ENCODE measurements at regions not wholly inside any gene's neighbourhood (a gene's known extent, or its start where the extent isn't known, plus 50 kb on each side); places are given as distances from the start of the nearest gene placed in this dataset.
"Not testable (repeated sequence)": the region's sequence is repeated elsewhere in the genome, so short reads cannot be mapped to it uniquely, and the experiment has no call there.

DNA sequence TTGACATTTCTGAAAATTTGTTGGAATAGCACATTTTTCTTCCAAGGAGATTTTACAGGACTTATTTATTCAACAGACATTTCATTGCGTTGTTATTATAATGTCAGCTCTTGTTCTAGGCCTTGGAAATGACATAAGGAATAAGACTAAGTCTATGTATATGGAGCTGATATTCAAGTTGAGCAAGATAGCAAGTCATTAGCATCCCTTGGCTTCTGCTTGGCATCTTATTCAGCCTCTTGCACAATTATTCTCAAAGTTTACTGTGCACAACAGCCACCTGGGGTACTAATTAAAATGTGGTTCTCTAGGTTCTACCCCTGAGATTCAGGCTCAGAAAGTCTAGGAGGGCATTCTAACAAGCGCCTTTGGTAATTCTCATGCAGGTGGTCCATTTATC is 304.8 kb upstream of the DDI1 start:
- no peak for DNase-seq (ENCODE audit: low read depth)

DNA sequence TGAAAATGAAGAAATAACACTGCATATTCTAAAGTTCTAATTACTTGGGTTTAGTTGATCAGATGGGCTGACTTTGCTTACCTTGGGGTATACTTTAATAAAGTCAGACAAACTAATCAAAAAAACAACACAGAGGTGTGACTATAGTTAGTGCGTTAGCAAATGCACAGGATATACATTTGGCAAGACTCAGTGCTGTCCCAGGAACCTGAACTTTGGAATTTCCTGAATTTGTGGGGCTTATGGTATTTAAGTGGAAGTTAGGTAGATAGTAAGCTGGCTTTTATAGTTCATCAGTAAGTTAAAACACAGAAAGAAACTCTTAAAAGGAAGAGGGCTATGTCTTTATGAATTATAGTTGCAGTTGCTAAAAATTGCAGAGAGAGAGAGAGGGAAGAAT is 302.6 kb upstream of the DDI1 start:
- DNase-seq (ENCODE audit: low read depth), result no peak

DNA sequence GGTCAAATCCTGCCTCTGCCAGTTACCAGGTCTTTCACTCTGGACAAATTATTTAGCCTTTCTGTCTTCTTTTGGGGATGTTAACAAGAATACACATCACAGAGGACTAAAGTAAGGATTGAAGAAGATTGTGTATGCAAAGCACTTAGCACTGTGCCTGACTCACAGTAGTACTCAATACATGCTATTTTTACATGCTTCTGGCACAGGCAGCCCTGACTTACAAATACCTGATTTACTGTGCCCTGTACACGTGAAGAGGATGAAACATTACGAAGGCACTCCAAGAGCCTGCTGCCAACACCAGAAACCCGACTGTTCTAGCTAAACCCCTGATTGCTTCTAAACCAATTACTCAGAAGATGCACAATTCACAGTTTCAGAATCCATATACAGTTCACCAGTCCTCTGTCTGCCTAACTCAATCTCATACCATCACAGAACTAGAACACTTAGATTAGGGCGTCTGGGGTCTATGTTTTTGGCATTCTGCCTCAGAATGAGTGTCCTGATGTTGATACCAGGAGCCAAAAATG is 300.9 kb upstream of the DDI1 start:
- DNase-seq (ENCODE audit: low read depth), result no peak

- no peak for DNase-seq (ENCODE audit: low read depth)
Observed at GRCh38 chr11:103736315-103737036, 300.0 kb upstream of the DDI1 start.

DNA sequence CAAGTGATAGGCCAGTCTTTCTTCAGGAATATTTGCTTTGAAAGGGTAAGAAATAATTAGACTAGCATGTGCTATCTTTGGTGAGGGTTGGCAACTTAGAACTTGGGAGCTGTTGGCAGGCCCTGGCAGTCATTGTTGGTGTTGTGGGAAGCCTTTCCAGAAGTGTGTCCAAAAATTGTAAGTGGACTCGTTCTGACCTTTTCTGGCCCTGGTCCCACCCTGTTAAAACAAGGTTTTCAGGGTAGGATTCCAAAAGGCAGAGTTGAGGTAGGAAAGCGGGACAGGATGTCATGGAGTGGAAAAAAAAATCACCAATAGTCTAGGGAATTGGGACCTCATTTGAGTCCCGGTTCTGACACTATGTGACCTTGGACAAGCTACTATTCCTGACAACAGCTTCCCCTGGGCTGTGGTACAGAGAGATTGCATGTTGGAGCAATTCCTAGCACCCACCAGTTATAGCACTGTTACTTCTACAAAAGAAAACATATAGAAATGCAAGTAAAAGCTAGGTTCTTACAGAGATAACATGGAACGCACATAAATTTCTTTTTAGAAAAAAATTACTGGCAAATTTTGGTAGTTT is 299.3 kb upstream of the DDI1 start:
- DNase-seq (ENCODE audit: low read depth), result no peak

- no peak for DNase-seq (ENCODE audit: low read depth)
Observed at GRCh38 chr11:103737747-103738146, 298.7 kb upstream of the DDI1 start.

DNA sequence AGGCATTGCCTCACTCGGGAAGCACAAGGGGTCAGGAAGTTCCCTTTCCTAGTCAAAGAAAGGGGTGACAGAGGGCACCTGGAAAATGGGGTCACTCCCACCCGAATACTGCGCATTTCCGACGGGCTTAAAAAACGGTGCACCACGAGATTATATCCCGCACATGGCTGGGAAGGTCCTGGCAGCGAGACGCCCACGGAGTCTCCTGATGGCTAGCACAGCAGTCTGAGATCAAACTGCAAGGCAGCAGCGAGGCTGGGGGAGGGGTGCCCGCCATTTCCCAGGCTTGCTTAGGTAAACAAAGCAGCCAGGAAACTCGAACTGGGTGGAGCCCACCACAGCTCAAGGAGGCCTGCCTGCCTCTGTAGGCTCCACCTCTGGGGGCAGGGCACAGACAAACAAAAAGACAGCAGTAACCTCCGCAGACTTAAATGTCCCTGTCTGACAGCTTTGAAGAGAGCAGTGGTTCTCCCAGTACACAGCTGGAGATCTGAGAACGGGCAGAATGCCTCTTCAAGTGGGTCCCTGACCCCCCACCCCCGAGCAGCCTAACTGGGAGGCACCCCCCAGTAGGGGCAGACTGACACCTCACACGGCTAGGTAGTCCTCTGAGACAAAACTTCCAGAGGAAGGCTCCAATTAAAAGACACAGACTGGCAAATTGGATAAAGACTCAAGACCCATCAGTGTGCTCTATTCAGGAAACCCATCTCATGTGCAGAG is 297.2 kb upstream of the DDI1 start:
- not testable (repeated sequence) for DNase-seq (ENCODE audit: low read depth)

DNA sequence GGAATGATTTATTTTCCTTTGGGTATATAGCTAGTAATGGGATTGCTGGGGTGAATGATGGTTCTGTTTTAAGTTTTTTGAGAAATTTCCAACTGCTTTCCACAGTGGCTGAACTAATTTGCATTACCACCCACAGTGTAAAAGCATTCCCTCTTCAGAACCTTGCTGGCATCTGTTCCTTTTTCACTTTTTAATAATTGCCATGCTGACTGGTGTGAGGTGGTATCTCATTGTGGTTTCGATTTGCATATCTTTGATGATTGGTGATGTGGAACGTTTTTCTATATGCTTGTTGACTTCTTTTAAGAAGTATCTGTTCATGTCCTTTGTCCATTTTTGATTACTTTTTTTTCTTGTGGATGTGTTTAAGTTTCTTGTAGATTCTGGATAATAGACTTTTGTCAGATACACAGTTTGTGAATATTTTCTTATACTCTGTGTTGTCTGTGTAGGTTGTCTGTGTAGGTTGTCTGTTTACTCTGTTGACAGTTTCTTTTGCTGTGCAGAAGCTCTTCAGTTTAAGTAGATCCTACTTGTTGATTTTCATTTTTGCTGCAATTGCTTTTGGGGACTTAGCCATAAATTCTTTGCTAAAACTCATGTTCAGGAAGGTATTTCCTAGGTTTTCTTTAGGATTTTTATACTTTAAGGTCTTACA is 291.8 kb upstream of the DDI1 start:
- DNase-seq (ENCODE audit: low read depth), result no peak

GRCh38 chr11:103749158-103749557 is 287.3 kb upstream of the DDI1 start:
- DNase-seq (ENCODE audit: low read depth), result no peak

GRCh38 chr11:103768816-103769215 is 267.6 kb upstream of the DDI1 start:
- DNase-seq (ENCODE audit: low read depth), result no peak

DNA sequence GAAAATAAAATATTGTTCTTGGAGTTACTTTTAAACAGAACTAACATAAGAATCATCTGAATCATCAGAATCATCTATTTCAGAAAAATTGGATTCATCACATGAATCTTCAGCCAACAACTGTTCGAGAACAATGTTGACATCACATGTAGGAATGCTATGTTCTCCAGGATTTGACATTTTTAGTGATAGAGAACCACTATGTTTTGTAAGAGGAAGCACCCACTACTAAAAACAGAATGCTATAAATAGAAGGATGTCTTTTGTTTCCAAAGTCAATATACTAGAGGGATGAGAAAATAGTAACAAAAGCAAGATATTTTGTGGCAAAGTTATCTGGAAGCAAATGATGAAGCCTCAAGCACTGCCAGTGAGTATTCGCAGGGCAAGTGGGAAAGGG is 263.4 kb upstream of the DDI1 start:
- DNase-seq (ENCODE audit: low read depth), result peak; percentile 88

GRCh38 chr11:103773537-103773936 is 262.9 kb upstream of the DDI1 start:
- DNase-seq (ENCODE audit: low read depth), result no peak

- no peak for DNase-seq (ENCODE audit: low read depth)
Observed at GRCh38 chr11:103779054-103779453, 257.4 kb upstream of the DDI1 start.

DNA sequence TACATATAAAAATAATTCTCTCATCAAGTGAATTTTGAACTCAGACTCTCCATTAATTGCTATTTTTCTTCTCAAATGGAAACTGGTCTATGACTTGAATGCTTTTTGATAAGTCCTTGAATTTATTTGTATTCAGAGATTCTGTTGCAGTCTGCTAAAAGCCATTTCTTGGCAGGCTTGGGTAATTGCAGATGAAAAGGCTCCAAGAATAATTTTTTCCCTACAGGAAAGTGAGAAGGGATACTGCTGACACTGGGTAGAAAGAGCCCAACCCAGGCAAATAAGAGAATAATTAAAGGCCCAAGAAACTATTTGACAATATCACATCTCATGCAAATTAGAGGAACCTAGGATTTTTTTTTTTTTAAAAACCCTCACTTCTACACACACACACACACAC is 246.5 kb upstream of the DDI1 start:
- DNase-seq (ENCODE audit: low read depth), result peak; percentile 30

DNA sequence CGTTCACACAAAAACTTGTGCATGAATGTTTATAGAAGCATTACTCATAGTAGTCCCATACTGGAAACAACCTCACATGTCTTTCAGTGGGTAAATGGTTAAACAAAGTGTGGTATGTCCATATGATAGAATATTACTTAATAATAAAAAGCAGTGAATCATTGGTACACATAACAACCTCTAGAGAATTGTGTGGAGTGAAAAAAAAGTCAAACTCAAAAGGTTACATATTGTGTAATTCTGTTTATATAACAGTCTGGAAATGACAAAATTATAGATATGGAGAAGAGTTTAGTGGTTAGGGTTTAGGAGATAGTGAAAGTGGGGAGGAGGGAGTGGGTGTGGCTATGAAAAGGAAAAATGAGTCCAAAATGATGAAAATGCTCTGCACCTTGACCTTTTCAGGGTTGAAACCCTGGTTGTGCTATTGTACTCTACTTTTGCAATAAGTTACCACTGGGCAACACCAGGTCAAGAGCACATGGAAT is 243.4 kb upstream of the DDI1 start:
- DNase-seq (ENCODE audit: low read depth), result peak; percentile 43

DNA sequence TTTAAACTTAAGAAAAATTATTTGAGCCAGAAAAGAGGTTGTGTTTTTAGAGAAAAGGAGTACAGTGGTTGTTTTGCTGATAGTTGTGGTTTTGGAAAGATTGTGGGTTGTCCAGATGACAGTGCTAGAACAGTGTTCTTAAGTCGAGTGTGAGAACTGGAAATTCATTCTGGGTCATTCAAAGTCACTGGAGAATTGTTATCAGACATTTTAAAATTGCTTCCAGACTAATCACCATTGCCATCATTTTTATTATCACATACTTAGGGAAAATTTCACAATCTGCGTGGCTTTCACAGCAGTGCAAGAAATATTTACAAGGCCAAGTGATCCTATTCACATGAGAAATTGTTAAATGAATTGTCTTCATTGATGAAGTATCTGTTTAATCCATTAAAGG is 242.2 kb upstream of the DDI1 start:
- DNase-seq (ENCODE audit: low read depth), result peak; percentile 41

GRCh38 chr11:103798026-103798425 is 238.4 kb upstream of the DDI1 start:
- peak; percentile 50 for DNase-seq (ENCODE audit: low read depth)

DNA sequence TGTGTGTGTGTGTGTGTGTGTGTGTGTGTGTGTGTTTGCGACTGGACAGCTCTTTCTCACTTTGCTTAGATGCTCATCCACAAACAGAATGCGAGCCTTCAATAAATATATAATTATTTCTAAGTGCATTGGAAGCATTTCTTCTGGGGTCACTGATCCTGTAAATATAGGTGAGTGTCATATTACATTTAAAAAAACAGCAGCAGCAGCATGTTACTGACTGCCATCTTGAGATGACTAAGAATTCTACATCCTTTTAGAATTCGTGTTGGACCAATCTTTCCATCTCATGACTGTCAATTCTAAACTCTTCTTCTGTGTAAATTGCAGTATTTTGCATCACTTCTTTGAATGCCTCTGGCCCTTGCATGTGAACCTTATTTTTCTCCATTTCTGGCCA is 238.0 kb upstream of the DDI1 start:
- no peak for DNase-seq (ENCODE audit: low read depth)

DNA sequence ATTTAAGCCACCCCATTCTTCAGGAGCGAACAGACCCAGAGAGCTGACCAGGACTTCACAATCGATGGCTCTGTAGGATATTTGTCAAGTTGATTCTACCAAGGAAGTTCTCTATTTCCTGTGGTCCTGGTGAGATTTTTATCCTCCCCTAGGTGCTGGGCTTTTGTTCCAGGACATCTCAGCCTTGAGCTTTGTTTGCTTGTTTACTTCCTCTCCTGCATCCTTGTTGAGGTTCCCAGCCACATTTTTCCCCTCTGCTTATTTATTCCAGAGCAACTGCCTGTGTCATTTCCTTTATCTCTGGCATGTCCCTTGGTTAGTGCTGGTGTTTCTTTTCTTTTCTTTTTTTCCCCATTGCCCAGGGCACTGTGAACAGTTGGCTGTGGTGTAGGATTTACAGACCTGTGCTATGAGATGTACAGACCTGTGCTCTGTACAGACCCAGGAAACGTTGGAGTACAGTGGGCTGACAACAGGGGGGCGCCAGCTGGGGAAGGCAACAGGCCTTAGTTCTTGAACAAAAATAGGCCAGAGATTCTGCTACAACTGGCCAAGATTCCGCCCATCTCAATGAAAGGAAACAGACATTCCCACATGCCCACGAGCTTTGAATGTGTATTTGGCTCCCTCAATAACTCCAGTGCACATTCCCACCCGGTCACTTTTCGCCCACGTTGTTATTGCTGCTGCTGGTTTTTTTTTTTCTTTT is 235.9 kb upstream of the DDI1 start:
- no peak for DNase-seq (ENCODE audit: low read depth)

DNA sequence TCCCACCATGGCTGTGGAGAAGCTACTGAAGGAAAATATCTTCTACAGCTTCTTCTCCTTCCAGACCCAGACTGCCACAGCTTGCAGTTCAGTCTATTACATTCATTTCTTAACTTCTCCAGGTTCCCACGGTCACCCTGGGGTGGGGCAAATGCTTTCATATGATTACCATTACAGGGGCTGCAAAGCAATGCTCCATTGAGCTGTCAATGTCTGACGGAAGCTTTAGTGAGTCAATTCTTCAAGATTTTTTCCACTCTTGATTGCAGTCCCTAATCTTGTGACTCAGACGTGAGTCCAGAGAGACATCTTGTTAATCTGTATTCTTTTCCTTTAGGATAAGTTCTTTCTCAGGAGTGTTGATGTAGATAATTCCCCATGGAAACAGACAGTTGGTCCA is 233.4 kb upstream of the DDI1 start:
- peak; percentile 31 for DNase-seq (ENCODE audit: low read depth)

- DNase-seq (ENCODE audit: low read depth), result no peak
Observed at GRCh38 chr11:103805688-103806009, 230.8 kb upstream of the DDI1 start.

Data from stromal cell of bone marrow (primary cell).